DMS53 (cell line): ENCODE measurements at regions not wholly inside any gene's neighbourhood (a gene's known extent, or its start where the extent isn't known, plus 50 kb on each side); places are given as distances from the start of the nearest gene placed in this dataset.
"Not testable (repeated sequence)": the region's sequence is repeated elsewhere in the genome, so short reads cannot be mapped to it uniquely, and the experiment has no call there.

ENCODE experiments used
- DNase-seq: peaks from one replicate; lab custom pipeline; 2025; lab: John Stamatoyannopoulos, UW

GRCh38 chr3:106819440-106819839 lies 557.8 kb upstream of the CCDC54 start:
- DNase-seq, result no peak

- no peak for DNase-seq
Measured at GRCh38 chr3:106820726-106821362, 556.4 kb upstream of the CCDC54 start.

- no peak for DNase-seq
Measured at GRCh38 chr3:106821801-106822200, 555.4 kb upstream of the CCDC54 start.

GRCh38 chr3:106822204-106822603 lies 555.0 kb upstream of the CCDC54 start:
- no peak for DNase-seq

GRCh38 chr3:106823701-106824100 lies 553.5 kb upstream of the CCDC54 start:
- DNase-seq, result no peak

- peak; percentile 27 for DNase-seq
Measured at GRCh38 chr3:106824856-106825255, 552.4 kb upstream of the CCDC54 start.

GRCh38 chr3:106825962-106826605 lies 551.2 kb upstream of the CCDC54 start:
- DNase-seq, result peak; percentile 4

GRCh38 chr3:106826791-106827311 lies 550.4 kb upstream of the CCDC54 start:
- no peak for DNase-seq

- no peak for DNase-seq
Measured at GRCh38 chr3:106827515-106828213, 549.6 kb upstream of the CCDC54 start.

- DNase-seq, result no peak
Measured at GRCh38 chr3:106829206-106829605, 548.0 kb upstream of the CCDC54 start.

GRCh38 chr3:106830334-106830733 lies 546.9 kb upstream of the CCDC54 start:
- no peak for DNase-seq

GRCh38 chr3:106836906-106837305 lies 540.3 kb upstream of the CCDC54 start:
- no peak for DNase-seq

- no peak for DNase-seq
Measured at GRCh38 chr3:106837616-106838015, 539.6 kb upstream of the CCDC54 start.

GRCh38 chr3:106839576-106840280 lies 537.5 kb upstream of the CCDC54 start:
- DNase-seq, result no peak

- DNase-seq, result no peak
Measured at GRCh38 chr3:106840319-106840718, 536.9 kb upstream of the CCDC54 start.

GRCh38 chr3:106842151-106842550 lies 535.1 kb upstream of the CCDC54 start:
- no peak for DNase-seq

GRCh38 chr3:106844638-106845037 lies 532.6 kb upstream of the CCDC54 start:
- DNase-seq, result no peak

- no peak for DNase-seq
Measured at GRCh38 chr3:106848099-106848498, 529.1 kb upstream of the CCDC54 start.

- no peak for DNase-seq
Measured at GRCh38 chr3:106850437-106850836, 526.8 kb upstream of the CCDC54 start.

- not testable (repeated sequence) for DNase-seq
Measured at GRCh38 chr3:106858321-106858720, 518.9 kb upstream of the CCDC54 start.

- no peak for DNase-seq
Measured at GRCh38 chr3:106860182-106860581, 517.1 kb upstream of the CCDC54 start.

- DNase-seq, result no peak
Measured at GRCh38 chr3:106862067-106862466, 515.2 kb upstream of the CCDC54 start.
